HEK293T (cell line): ENCODE measurements at regions not wholly inside any gene's neighbourhood (a gene's known extent, or its start where the extent isn't known, plus 50 kb on each side); places are given as distances from the start of the nearest gene placed in this dataset.

Experiments
- CTCF ChIA-PET: fragments of 350-600 bp; formaldehyde crosslinking; extraction: SDS; loops from one replicate; lab custom pipeline; 2021; ENCODE audit warnings: antibody characterized with exemption, inconsistent platforms; lab: Yijun Ruan, JAX
- POLR2A ChIA-PET: fragments of 350-600 bp; formaldehyde crosslinking; extraction: SDS; loops from one replicate; lab custom pipeline; 2020; ENCODE audit warnings: antibody characterized with exemption, inconsistent platforms; lab: Yijun Ruan, JAX
- DNase-seq: peaks from one replicate; pipeline ENCODE4 v3.0.0; 2012; ENCODE audit warnings: mixed read lengths; ENCODE audit errors: extremely low spot score
- ARNT ChIP-seq: fragments of 450-650 bp; IDR thresholded peaks from 2 replicates; pipeline ENCODE4 v1.6.1; 2017; ENCODE audit warnings: mild to moderate bottlenecking
- BHLHE40 ChIP-seq: fragments of 450-650 bp; IDR thresholded peaks from 2 replicates; pipeline ENCODE4 v1.6.1; 2016; ENCODE audit warnings: mild to moderate bottlenecking, moderate library complexity, borderline replicate concordance
- CTBP1 ChIP-seq: fragments of 450-650 bp; IDR thresholded peaks from 2 replicates; pipeline ENCODE4 v1.6.1; 2016; ENCODE audit warnings: borderline replicate concordance
- ELF4 ChIP-seq: fragments of 450-650 bp; IDR thresholded peaks from 2 replicates; pipeline ENCODE4 v1.6.1; 2017; ENCODE audit warnings: antibody characterized with exemption
- FOXA1 ChIP-seq: fragments of 450-650 bp; IDR thresholded peaks from 2 replicates; pipeline ENCODE4 v1.6.1; 2016; ENCODE audit warnings: mild to moderate bottlenecking
- FOXK2 ChIP-seq: fragments of 450-650 bp; IDR thresholded peaks from 2 replicates; pipeline ENCODE4 v1.6.1; 2016; ENCODE audit warnings: mild to moderate bottlenecking
- FOXM1 ChIP-seq: fragments of 450-650 bp; IDR thresholded peaks from 2 replicates; pipeline ENCODE4 v1.6.1; 2017; ENCODE audit warnings: mild to moderate bottlenecking, borderline replicate concordance
- HDGF ChIP-seq: fragments of 450-650 bp; IDR thresholded peaks from 2 replicates; pipeline ENCODE4 v1.6.1; 2017; ENCODE audit warnings: antibody characterized with exemption, borderline replicate concordance
- L3MBTL2 ChIP-seq: fragments of 450-650 bp; conservative IDR thresholded peaks from 2 replicates; pipeline ENCODE4 v1.6.1; 2016; ENCODE audit warnings: mild to moderate bottlenecking
- LEF1 ChIP-seq: fragments of 450-650 bp; IDR thresholded peaks from 2 replicates; pipeline ENCODE4 v1.6.1; 2017; ENCODE audit warnings: mild to moderate bottlenecking, borderline replicate concordance
- NFRKB ChIP-seq: fragments of 450-650 bp; IDR thresholded peaks from 2 replicates; pipeline ENCODE4 v1.6.1; 2016; ENCODE audit warnings: mild to moderate bottlenecking, moderate library complexity
- PKNOX1 ChIP-seq: fragments of 450-650 bp; IDR thresholded peaks from 2 replicates; pipeline ENCODE4 v1.6.1; 2016
- SP1 ChIP-seq: fragments of 450-650 bp; IDR thresholded peaks from 2 replicates; pipeline ENCODE4 v1.6.1; 2017
- SUZ12 ChIP-seq: fragments of 450-650 bp; IDR thresholded peaks from 2 replicates; pipeline ENCODE4 v1.6.1; 2016; ENCODE audit warnings: mild to moderate bottlenecking
- TARDBP ChIP-seq: fragments of 450-650 bp; IDR thresholded peaks from 2 replicates; pipeline ENCODE4 v1.6.1; 2016
- ZNF384 ChIP-seq: fragments of 450-650 bp; IDR thresholded peaks from 2 replicates; pipeline ENCODE4 v1.6.1; 2016

DNA sequence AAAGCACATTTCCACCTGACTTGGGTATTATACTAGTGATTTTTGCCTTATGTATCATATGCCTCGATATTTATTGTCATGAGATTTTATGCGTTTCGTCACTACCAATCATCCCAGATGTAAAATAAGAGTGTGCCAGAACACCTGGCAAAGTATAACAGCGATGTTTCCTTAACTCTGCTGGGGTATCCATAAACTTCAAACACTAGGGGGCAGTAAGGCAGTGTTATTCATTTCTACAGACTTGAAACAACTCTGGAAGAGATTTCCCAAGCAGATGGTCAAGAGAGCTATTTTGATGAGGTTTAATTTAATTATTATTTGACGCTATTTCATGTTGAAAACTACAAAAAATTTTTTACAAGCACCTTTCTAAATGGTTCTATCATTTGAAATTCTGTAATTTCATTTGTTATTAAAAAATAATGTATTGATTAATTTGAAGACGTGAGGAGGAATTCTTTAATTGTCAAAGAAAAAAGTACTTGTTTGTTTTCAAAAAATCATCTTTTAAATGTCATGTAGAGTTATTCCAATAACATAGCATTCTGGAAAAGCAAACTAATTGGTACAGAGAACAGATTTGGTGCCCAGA, 388.5 kb upstream of the CTNND2 start:
- ChIA-PET POLR2A (no interaction called here), CTCF (no interaction called here)
- peak; percentile 4 for DNase-seq
- TF ChIP-seq CTBP1 (no peak), ARNT (no peak), ZNF384 (no peak), LEF1 (no peak), FOXM1 (no peak), SP1 (no peak), PKNOX1 (no peak), FOXA1 (no peak), SUZ12 (no peak), NFRKB (no peak)

DNA sequence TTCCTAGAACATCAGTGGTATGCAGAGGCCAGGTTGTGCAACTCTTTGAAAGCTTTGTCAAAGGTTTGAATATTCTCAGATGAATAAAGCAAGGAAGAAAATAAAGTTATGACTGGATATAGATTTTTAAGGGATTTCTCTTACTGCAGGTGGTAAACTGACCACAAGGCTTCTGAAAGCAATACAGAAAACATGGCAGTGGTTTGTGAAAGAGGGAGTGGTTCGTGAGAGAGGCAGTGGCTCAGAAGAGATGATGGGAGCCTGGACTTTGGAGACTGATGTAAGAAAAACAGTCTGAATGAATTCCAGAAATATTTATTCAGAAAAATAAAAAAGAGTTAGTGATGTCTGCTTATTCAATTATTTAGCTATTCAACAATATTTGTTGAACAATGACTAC, 380.4 kb upstream of the CTNND2 start:
- CTCF ChIA-PET = no interaction called here
- DNase-seq = no peak
- POLR2A ChIA-PET = no interaction called here
- no peak for TF ChIP-seq BHLHE40
- no peak for TF ChIP-seq ZNF384

DNA sequence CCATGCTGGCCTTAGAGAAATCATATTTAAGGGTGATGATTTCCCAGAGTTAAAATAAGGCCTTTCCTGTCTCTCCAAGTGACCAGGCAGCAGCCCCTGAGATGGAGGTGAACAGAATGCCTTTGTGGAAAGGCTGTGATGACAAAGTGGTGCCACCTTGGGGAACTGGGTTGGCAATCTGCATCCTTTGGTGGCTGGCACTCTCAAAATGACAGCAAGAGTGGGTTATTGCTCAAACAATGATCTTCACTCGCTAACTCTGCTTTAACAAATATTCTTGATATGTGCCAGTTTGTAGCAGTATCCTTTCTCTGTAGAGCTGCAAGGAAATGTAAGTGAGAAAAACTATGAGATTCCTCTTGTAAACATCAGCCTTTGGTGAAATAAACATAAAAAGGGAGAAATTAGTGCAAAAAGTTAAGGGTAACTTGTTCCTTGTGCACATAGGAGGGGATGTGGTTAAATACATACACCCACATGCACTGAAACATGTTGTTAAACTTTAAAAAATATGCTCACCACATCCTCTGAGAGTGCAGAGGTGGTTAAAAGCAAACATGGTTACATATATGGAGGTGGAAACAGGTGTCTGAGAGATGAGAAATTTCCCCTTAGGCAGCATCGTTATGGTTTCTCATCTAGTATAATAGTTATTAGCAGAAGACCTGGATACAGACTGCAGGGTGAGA, 373.4 kb upstream of the CTNND2 start:
- DNase-seq = no peak
- TF ChIP-seq ARNT (no peak), L3MBTL2 (no peak), PKNOX1 (no peak), CTBP1 (no peak), BHLHE40 (no peak), HDGF (no peak), LEF1 (no peak), NFRKB (no peak), FOXA1 (no peak), FOXM1 (no peak), ZNF384 (no peak), SP1 (no peak), SUZ12 (no peak), TARDBP (no peak), ELF4 (no peak), FOXK2 (no peak)
- ChIA-PET POLR2A (no interaction called here), CTCF (no interaction called here)

DNA sequence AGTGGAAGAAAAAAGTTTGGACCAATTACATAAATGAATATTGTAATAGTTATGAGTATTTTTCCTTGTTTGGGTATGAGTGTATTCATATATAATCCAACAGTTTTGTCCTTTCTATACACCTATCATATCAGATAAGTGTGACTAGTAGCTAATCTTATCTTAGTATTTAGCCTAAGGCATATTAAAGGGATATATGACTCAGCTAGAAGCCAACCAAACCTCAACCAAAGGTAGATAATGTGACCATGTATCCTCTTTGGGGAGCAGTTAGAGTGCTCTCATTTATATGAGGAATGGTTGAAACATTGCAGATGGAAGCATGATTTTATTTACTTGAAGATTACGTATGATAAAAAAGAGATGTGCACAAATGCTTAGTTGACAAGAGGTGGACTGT, 370.0 kb upstream of the CTNND2 start:
- TF ChIP-seq FOXM1 = no peak
- TF ChIP-seq ZNF384 = no peak
- no peak for TF ChIP-seq SP1
- no peak for TF ChIP-seq FOXK2
- TF ChIP-seq BHLHE40 = no peak
- TF ChIP-seq HDGF = no peak
- no peak for TF ChIP-seq ARNT
- no peak for TF ChIP-seq NFRKB
- no peak for TF ChIP-seq L3MBTL2
- no peak for TF ChIP-seq ELF4
- TF ChIP-seq TARDBP = no peak
- TF ChIP-seq FOXA1 = no peak
- TF ChIP-seq PKNOX1 = no peak
- no peak for TF ChIP-seq SUZ12
- no peak for TF ChIP-seq CTBP1
- no peak for TF ChIP-seq LEF1
- ChIA-PET CTCF (no interaction called here), POLR2A (no interaction called here)
- DNase-seq = no peak

DNA sequence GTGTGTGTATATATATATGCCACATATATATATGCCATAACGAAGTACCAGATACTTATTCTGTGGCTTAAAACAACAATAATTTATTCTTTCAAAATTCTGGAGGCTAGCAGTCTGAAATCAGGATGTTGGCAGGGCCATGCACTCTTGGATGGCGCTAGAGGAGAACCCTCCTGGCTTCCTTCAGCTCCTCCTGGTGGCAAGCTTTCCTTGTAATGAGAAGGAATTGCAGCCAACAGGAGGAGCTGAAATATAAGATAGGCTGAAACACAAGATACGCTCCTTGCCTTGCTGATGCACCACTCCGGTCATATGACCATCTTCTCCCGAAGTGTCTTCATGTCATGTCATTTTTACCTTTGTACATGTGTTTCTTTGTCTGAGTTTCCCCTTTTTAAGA, 368.1 kb upstream of the CTNND2 start:
- POLR2A ChIA-PET = no interaction called here
- no peak for DNase-seq
- no peak for TF ChIP-seq CTBP1
- no peak for TF ChIP-seq SP1
- no peak for TF ChIP-seq ARNT
- no peak for TF ChIP-seq ELF4
- no peak for TF ChIP-seq L3MBTL2
- TF ChIP-seq NFRKB = no peak
- no peak for TF ChIP-seq PKNOX1
- no peak for TF ChIP-seq HDGF
- TF ChIP-seq ZNF384 = no peak
- no peak for TF ChIP-seq TARDBP
- no peak for TF ChIP-seq FOXK2
- no peak for TF ChIP-seq FOXA1
- CTCF ChIA-PET = no interaction called here

- no peak for TF ChIP-seq BHLHE40
- no peak for TF ChIP-seq FOXM1
- no peak for TF ChIP-seq TARDBP
- no peak for TF ChIP-seq L3MBTL2
- no peak for TF ChIP-seq PKNOX1
- no peak for TF ChIP-seq LEF1
- no peak for TF ChIP-seq SUZ12
- no peak for TF ChIP-seq FOXK2
- ChIA-PET CTCF (no interaction called here), POLR2A (no interaction called here)
- no peak for DNase-seq
These were observed 366.7 kb upstream of the CTNND2 start for GRCh38 chr5:12270914-12271313.
